ENCODE measurements at regions not wholly inside any gene's neighbourhood (a gene's known extent, or its start where the extent isn't known, plus 50 kb on each side); places are given as distances from the start of the nearest gene placed in this dataset.
"Not testable (repeated sequence)": the region's sequence is repeated elsewhere in the genome, so short reads cannot be mapped to it uniquely, and the experiment has no call there.

GRCh38 chr14:100426314-100426713 lies 103.2 kb downstream of the SLC25A47 start:
- no peak overlapping the region for H3K27ac Mint-ChIP-seq
- no peaks in the 10 kb centered on the region for H3K36me3 Mint-ChIP-seq
- ATAC-seq (no peak), DNase-seq (ENCODE audit: low spot score in 2 of 2) (no peak)
- H3K9me3 Mint-ChIP-seq, result no peaks in the 10 kb centered on the region

- DNase-seq (ENCODE audit: low spot score in 2 of 2) (no peak), ATAC-seq (no peak)
- peak overlapping the region in 1 of 2 donors; percentile 40 for H3K27ac Mint-ChIP-seq
- H3K9me3 Mint-ChIP-seq, result no peaks in the 10 kb centered on the region
- H3K36me3 Mint-ChIP-seq, result no peaks in the 10 kb centered on the region
Measured at GRCh38 chr14:100427166-100427565, 104.0 kb downstream of the SLC25A47 start.

GRCh38 chr14:100428727-100429126 lies 105.6 kb downstream of the SLC25A47 start:
- Mint-ChIP-seq H3K9me3 (no peaks in the 10 kb centered on the region), H3K27ac (no peak overlapping the region), H3K36me3 (no peaks in the 10 kb centered on the region)
- DNase-seq (ENCODE audit: low spot score in 2 of 2) (no peak), ATAC-seq (peak; percentile 54 to 80)

- DNase-seq (ENCODE audit: low spot score in 2 of 2) (no peak), ATAC-seq (no peak)
- Mint-ChIP-seq H3K9me3 (no peaks in the 10 kb centered on the region), H3K27ac (no peak overlapping the region), H3K36me3 (no peaks in the 10 kb centered on the region)
Measured at GRCh38 chr14:100429537-100429936, 106.4 kb downstream of the SLC25A47 start.

- no peaks in the 10 kb centered on the region for H3K36me3 Mint-ChIP-seq
Measured at GRCh38 chr14:100430571-100430970, 107.4 kb downstream of the SLC25A47 start.

GRCh38 chr14:100431461-100431860 lies 108.3 kb downstream of the SLC25A47 start:
- not testable (repeated sequence) for H3K9me3 Mint-ChIP-seq; DNase-seq (ENCODE audit: low spot score in 2 of 2); ATAC-seq; H3K36me3 Mint-ChIP-seq; H3K27ac Mint-ChIP-seq

More at GRCh38 chr14:100430571-100430970, 107.4 kb downstream of the SLC25A47 start:
- DNase-seq (ENCODE audit: low spot score in 2 of 2), result no peak
- ATAC-seq, result no peak
- no peaks in the 10 kb centered on the region for H3K9me3 Mint-ChIP-seq
- no peak overlapping the region for H3K27ac Mint-ChIP-seq

GRCh38 chr14:100432652-100433427 lies 109.7 kb downstream of the SLC25A47 start:
- DNase-seq (ENCODE audit: low spot score in 2 of 2), result no peak
- H3K27ac Mint-ChIP-seq, result no peak overlapping the region
- ATAC-seq, result no peak
- H3K36me3 Mint-ChIP-seq, result no peaks in the 10 kb centered on the region
- no peaks in the 10 kb centered on the region for H3K9me3 Mint-ChIP-seq

GRCh38 chr14:100433428-100433814 lies 110.3 kb downstream of the SLC25A47 start:
- DNase-seq (ENCODE audit: low spot score in 2 of 2) (no peak), ATAC-seq (no peak)
- Mint-ChIP-seq H3K9me3 (no peaks in the 10 kb centered on the region), H3K27ac (no peak overlapping the region), H3K36me3 (no peaks in the 10 kb centered on the region)

- Mint-ChIP-seq H3K27ac (no peak overlapping the region), H3K9me3 (no peaks in the 10 kb centered on the region), H3K36me3 (no peaks in the 10 kb centered on the region)
- DNase-seq (ENCODE audit: low spot score in 2 of 2) (no peak), ATAC-seq (peak in 1 of 2 donors; percentile 35)
Measured at GRCh38 chr14:100434033-100434601, 111.0 kb downstream of the SLC25A47 start.

- Mint-ChIP-seq H3K27ac (no peak overlapping the region), H3K36me3 (no peaks in the 10 kb centered on the region), H3K9me3 (no peaks in the 10 kb centered on the region)
- no peak for ATAC-seq
- DNase-seq (ENCODE audit: low spot score in 2 of 2), result no peak
Measured at GRCh38 chr14:100434911-100435438, 111.8 kb downstream of the SLC25A47 start.

GRCh38 chr14:100435459-100435858 lies 112.3 kb downstream of the SLC25A47 start:
- ATAC-seq (no peak), DNase-seq (ENCODE audit: low spot score in 2 of 2) (no peak)
- Mint-ChIP-seq H3K27ac (no peak overlapping the region), H3K36me3 (no peaks in the 10 kb centered on the region), H3K9me3 (no peaks in the 10 kb centered on the region)

GRCh38 chr14:100436745-100437406 lies 113.7 kb downstream of the SLC25A47 start:
- DNase-seq (ENCODE audit: low spot score in 2 of 2) (no peak), ATAC-seq (no peak)
- Mint-ChIP-seq H3K27ac (no peak overlapping the region), H3K9me3 (no peaks in the 10 kb centered on the region), H3K36me3 (no peaks in the 10 kb centered on the region)

GRCh38 chr14:100438271-100438670 lies 115.1 kb downstream of the SLC25A47 start:
- no peaks in the 10 kb centered on the region for H3K36me3 Mint-ChIP-seq
- no peak for DNase-seq (ENCODE audit: low spot score in 2 of 2)
- no peak for ATAC-seq
- no peak overlapping the region for H3K27ac Mint-ChIP-seq
- no peaks in the 10 kb centered on the region for H3K9me3 Mint-ChIP-seq

GRCh38 chr14:100438678-100439592 lies 115.8 kb downstream of the SLC25A47 start:
- Mint-ChIP-seq H3K36me3 (no peaks in the 10 kb centered on the region), H3K9me3 (no peaks in the 10 kb centered on the region), H3K27ac (no peak overlapping the region)
- peak; percentile 45 to 65 for DNase-seq (ENCODE audit: low spot score in 2 of 2)
- ATAC-seq, result peak; percentile 89 to 99

GRCh38 chr14:100439781-100440180 lies 116.6 kb downstream of the SLC25A47 start:
- no peak for DNase-seq (ENCODE audit: low spot score in 2 of 2)
- no peaks in the 10 kb centered on the region for H3K36me3 Mint-ChIP-seq
- H3K27ac Mint-ChIP-seq, result peak overlapping the region in 1 of 2 donors; percentile 16
- no peak for ATAC-seq
- H3K9me3 Mint-ChIP-seq, result no peaks in the 10 kb centered on the region

- ATAC-seq (peak in 1 of 2 donors; percentile 64), DNase-seq (ENCODE audit: low spot score in 2 of 2) (peak in 1 of 2 donors; percentile 45)
- Mint-ChIP-seq H3K9me3 (no peaks in the 10 kb centered on the region), H3K36me3 (no peaks in the 10 kb centered on the region), H3K27ac (peak overlapping the region; percentile 16 to 44)
Measured at GRCh38 chr14:100440207-100440631, 117.1 kb downstream of the SLC25A47 start.
